ENCODE measurements at regions not wholly inside any gene's neighbourhood (a gene's known extent, or its start where the extent isn't known, plus 50 kb on each side); places are given as distances from the start of the nearest gene placed in this dataset.

- DNase-seq (ENCODE audit: low spot score) = no peak
Measured at GRCh38 chr13:37409756-37410155, 188.8 kb downstream of the POSTN start.

DNA sequence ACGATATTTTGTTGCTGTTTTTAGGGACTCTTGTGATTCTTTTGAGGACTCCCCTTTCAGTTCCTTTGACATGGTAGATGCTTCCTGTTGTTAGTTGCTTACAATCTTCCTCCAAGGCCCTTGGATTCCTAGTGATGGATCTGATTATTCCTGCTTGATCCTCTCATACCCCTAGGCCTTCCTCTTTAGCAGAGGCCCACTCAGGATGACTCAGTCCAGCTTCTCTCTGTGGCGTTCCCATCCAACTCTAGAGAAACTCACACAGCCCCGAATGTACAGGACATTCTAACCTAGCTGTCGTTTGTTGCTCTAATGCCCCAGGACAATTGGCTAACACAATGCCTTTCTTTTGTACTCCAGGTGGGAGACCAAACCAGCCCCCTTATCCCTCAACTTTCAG is 191.4 kb downstream of the POSTN start:
- DNase-seq (ENCODE audit: low spot score) = no peak

DNA sequence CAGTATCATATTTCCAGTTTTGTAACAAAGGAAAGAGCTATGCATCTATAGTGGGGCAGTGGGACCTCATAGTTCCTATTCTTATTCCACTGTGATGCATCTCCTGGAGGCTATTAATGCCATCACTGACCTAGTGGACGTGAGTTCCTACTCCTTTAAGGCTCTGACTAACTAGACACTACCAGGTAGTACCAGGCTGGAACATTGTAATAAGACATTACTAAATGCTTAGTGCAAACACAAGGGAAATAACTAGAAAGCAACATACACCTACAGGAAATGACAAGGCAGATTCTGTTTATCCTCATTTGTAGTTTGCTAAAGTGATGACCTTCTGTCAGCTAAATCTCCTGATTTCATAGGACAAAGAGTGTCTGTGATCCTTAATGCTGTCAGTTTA is 192.5 kb downstream of the POSTN start:
- DNase-seq (ENCODE audit: low spot score) = no peak

DNA sequence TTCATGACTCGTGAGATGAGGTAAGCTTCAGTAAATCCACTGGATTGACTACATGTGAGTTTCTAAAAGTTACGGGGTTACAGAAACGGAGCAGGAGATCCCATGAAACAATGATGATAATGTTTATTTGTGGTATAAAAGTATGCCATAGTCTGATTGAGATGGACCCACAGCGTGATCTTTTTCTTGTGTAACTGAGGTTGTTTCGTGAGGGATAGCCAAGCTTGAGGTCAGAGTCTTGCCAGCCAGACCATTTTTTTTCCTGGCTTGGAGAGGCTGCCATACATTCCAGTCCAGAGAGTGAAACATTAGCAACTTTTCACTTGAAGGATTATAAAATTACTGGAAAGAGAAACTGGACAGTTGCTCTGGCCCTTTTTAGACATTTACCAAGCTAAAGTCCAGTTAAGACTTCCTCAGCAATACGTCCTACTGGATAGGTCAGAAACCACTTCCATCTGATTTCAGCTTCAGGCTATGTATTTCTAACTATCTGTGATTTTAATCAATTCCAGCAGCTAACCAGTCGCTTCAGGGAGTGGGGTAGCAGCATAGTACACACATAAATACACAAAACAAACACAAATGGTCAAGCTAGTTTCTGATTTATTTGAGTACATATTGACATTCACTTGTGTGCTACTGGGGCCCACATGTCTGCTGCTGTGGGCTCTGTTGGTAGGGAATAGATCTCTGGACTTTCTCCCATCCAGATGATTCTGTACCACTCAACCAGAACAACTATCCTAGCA is 194.6 kb downstream of the POSTN start:
- DNase-seq (ENCODE audit: low spot score) = no peak

GRCh38 chr13:37401721-37402120 is 196.8 kb downstream of the POSTN start:
- DNase-seq (ENCODE audit: low spot score) = no peak

DNA sequence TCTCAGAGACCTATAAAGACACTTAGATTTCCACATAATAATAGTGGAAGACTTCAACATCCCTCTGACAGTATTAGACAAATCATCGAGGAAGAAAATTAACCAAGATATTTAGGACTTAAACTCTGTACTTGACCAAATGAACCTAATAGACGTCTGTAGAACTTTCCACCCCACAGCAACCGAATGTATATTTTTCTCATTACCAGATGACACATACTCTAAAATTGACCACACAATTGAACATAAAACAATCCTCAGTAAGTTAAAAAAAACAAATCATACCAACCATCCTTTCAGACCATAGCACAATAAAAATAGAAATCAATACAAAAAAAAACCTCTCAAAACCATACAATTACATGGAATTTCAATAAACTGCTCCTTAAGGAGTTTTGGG is 201.0 kb downstream of the POSTN start:
- DNase-seq (ENCODE audit: low spot score) = no peak

GRCh38 chr13:37395544-37395943 is 203.0 kb downstream of the POSTN start:
- no peak for DNase-seq (ENCODE audit: low spot score)

DNA sequence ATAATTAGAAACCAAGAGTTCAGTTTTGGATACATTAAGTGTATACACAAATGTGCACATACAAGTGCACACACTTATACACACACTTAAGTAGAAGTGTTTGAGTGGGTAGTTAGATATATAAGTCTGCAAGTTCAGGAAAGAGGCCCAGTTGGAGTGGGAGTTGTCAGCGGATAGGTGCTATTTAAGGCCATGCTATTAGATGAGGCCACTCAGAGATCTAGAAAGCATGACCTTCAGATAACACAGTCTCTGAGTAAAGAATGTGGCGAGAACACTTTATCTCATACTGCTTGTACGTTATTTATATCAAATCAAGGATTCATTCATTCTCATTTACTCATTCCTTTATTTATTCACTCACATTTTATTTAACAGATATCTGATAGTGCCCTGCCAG is 206.2 kb downstream of the POSTN start:
- DNase-seq (ENCODE audit: low spot score) = no peak

DNA sequence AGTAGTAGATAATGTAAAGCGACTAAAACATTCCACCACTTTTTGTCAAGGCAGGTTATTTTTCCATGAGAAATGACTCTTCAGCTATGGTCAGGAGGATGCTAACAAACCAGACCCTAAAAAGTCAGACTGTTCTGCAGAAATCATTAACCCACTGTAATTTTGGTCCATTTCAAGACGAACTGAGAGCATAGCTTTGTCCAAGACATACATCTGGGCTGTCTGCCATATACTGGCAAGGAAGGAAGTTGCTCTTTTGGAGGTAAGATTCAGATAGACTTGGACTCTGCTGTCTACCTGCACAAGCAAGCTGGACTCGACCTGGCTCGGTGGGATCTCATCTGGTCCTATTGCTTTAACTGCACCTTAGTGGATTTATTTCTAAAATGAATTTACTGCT is 207.8 kb downstream of the POSTN start:
- no peak for DNase-seq (ENCODE audit: low spot score)

DNA sequence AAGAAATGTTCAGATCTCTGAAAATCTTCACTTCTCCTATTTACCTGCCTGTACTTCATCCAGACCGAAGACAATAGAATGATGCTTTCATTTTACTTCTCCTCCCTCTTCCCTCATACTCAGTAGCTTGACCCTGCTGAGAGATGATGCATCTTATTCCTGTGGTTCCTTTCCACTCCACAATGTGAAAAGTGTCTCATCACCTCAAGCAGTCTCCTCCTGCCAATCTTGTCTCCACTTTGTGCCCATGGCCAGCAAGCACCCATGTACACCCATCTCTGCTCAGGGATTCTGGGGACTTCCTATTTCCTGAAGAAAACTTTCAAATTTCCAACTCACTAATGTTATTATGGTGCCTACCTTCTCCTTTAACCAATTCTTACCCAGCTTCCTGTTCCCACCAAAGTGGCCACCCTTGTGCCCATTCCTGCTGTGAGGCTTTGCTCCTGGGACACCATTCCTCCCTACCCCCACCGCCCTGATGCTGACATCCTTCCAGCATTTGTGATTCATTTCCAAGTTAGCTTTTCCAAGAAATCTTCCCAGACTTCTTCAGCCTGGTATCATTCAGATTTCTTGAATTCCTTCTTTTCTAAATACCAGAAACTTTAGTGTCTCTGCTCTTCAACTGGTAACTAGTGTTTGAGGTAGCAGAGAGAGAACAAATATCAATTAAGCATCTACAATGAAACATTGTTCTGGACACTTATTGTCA is 212.5 kb downstream of the POSTN start:
- DNase-seq (ENCODE audit: low spot score) = no peak

DNA sequence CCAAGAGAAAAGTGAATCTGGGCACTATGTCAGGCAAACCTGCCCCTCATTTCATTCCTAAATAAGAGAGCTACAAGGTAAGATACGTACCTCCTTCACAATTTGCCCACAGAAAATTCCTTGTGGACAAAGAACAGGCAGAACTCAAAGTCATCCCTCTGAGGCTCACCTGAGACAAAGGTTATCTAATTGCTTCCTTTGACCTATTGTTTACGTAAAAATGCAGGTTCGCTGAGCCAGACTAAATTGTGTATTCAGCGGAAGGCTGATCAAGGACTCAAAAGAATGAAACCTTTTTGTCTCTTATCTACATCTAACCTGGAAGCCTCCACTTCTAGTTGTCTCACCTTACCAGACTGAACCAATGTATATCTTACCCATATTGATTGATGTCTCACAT is 213.3 kb downstream of the POSTN start:
- DNase-seq (ENCODE audit: low spot score) = no peak

DNA sequence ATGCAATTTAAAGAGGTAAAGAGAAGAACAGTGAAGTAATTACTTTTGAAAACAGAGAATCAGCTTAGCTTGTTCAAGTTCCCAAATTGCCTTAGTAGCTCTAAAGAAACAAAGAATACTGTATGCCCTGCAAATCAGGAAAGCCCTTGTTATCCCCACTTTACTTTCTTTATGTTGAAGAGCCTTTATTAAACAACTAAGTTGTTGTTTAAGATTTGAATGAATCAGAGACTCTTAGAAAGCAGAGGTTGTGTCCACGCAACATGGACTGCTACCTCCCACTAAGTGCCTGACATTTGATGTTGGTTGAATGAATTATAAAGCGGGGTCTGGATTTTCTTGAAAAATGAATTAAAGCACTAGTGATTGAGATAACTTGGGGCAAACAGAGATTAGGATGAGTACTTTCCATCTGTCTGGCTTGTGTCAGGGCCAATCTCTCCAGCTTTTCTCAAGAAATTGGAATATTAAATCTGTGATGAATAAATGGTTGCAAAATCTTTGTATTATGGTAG is 214.7 kb downstream of the POSTN start:
- no peak for DNase-seq (ENCODE audit: low spot score)

GRCh38 chr13:37383046-37383445 is 215.5 kb downstream of the POSTN start:
- no peak for DNase-seq (ENCODE audit: low spot score)

DNA sequence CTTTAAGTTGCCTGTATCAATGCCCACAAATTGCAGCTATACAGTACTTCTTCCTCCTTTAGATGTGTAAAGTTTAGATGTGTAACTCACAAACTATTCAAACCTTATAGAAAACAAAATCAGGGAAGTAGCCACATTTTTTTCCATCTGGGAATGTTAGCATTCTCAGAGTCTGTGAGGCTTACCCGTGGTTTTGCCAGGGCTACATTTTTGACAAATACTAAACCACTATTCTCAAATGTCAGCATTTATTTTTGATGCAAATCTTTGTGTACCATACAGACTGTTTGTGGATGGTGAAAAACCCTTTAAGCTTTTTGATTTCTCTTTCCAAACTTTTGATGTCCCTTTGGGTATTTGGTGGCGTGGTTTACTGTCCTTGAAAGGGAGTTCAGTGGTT is 216.4 kb downstream of the POSTN start:
- no peak for DNase-seq (ENCODE audit: low spot score)

- no peak for DNase-seq (ENCODE audit: low spot score)
Measured at GRCh38 chr13:37381502-37381901, 217.1 kb downstream of the POSTN start.

DNA sequence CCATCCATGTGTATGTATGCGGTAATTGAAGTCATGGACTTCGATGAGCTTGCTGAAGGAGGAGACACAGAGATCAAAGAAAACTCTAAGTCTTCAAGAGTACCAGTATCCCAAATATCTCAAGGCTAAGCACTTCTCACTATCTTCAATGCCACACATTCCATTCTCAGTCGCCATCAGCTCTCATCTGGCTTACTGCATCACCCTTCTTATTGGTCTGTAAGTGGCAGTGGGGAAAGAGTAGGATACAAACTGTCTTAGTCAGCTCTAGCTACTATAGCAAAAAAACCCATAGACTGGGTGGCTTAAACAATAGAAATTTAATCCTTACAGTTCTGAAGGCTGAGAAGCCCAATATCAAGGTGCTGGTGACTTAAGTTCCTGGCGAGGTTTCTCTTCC is 218.7 kb downstream of the POSTN start:
- DNase-seq (ENCODE audit: low spot score) = no peak

GRCh38 chr13:37375724-37376123 is 222.8 kb downstream of the POSTN start:
- no peak for DNase-seq (ENCODE audit: low spot score)

DNA sequence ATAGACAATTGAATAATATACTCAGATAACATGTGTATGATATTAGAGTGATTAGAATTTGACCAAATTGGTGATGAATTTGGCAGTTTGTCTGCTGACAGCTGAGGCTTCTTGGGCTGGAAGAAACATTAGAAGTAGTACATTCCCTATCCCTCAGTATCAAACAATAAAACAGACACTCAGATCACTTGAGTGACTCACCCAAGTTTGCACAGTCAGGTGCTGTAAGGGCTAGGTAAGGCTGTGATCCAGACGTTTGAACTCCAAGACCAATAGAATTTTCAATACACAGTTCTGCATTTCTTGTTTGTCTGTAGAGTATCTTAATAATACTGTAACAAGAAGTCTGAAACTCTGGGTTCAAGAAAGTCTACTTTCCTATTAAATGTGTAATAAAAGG is 223.5 kb downstream of the POSTN start:
- DNase-seq (ENCODE audit: low spot score) = no peak

DNA sequence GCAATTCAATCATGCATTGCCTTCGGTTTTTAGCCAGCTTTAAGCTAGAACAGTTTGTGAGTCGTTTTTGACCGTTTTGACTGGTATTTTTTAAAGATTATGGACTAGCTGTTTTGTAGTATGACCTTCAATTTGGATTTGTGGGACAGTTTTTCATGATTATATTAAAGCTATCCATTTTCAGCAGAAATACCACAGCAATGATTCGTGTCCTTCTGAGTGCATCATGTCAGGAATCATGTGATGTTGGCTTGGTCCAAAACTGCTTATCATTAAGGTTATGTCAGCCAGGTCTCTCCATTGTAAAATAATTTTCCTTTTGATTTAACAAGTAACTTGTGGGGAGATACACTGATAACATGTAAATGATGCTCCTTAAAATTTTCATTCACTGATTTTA is 229.0 kb downstream of the POSTN start:
- no peak for DNase-seq (ENCODE audit: low spot score)

DNA sequence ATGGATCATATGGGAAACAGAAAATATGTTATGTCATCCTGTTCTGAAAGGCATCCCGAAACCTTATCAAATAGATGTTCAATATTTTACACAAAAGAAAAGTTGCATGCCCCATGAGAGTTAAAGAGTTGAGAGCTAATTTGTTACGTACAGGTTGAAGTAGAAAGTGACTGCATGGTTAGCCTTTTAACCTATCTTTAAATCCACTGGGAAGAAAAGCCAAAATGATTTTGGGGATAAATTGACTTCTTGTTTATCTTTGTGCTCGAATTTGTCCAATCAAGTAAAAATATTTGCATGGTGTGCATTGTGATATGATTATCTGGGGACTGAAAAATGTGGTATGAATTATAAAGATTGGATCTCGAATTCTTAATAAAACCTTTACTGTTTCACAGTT is 230.1 kb downstream of the POSTN start:
- DNase-seq (ENCODE audit: low spot score) = no peak

DNA sequence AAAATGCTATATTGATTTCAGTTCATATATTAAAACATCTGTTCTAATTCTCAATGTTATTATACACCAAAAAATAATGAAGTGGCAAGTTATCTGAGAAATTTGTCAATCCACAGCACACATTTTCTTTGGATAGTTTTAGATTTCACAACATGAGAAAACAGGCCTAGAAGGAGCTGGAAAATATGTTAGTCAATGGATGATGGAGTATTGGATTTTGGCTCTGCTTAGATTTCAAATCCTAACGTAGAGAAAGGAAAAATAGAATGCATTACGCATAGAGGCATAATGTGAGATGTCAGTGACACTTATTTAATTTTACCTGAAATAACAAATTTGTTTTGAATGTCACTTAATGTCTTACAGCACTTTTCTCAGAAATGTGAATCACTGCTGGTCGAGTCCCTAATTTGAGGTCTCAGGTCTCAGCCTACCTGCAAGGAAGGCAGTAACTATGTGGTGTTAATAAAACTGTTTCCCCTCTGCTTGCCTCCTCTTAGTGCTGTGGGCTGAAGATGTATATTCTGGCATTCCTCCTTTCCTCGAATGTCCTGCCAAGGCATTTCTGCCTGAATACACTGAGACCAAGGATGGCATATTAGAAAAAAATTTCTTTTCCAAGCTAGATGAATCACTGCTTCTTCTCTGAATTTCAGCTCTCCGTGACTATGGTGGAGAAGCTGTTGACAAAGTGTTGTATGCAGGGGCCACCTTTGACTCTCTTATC is 232.4 kb downstream of the POSTN start:
- no peak for DNase-seq (ENCODE audit: low spot score)

DNA sequence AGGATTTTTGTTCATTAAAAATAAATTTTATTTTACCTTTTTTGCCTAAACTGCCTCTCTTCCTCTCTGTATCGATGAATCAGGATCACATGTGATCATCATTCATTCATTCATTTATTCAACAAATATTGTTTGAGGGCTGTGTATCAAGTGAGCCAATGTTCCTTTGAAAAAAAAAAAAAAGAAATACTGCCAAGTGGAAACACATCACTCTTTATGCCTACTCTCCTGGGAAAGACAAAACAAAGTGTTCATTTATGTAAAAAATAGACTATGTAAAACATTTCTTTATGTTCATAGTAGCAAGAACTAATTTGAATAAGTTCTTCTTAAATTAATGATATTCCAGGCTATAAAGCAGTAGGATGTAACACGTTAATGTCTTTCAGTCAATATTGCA is 233.1 kb downstream of the POSTN start:
- no peak for DNase-seq (ENCODE audit: low spot score)

- DNase-seq (ENCODE audit: low spot score) = no peak
Measured at GRCh38 chr13:37364956-37365355, 233.6 kb downstream of the POSTN start.
